Neuronal stem cell (in vitro differentiated cells): ENCODE measurements at regions not wholly inside any gene's neighbourhood (a gene's known extent, or its start where the extent isn't known, plus 50 kb on each side); places are given as distances from the start of the nearest gene placed in this dataset.

ENCODE experiments used
- DNase-seq: peaks from one replicate; pipeline ENCODE4 v3.0.0-alpha.2; 2013; ENCODE audit warnings: low spot score
- H2AFZ ChIP-seq: one replicate; pipeline ENCODE4 v1.6.1; 2013; ENCODE audit warnings: mild to moderate bottlenecking, low read length, inconsistent platforms
- H2AK5ac ChIP-seq: 2 replicates; pipeline ENCODE4 v1.6.1; 2013; ENCODE audit warnings: low read depth, mild to moderate bottlenecking, inconsistent platforms, low read length, moderate library complexity, mixed read lengths
- H2BK120ac ChIP-seq: 2 replicates; pipeline ENCODE4 v1.6.1; 2013; ENCODE audit warnings: low read depth, mild to moderate bottlenecking, inconsistent platforms, low read length, moderate library complexity, mixed read lengths
- H2BK12ac ChIP-seq: one replicate; pipeline ENCODE4 v1.6.1; 2013; ENCODE audit warnings: low read length, inconsistent platforms
- H2BK15ac ChIP-seq: 2 replicates; pipeline ENCODE4 v1.6.1; 2013; ENCODE audit warnings: mild to moderate bottlenecking, low read length, inconsistent platforms, mixed read lengths
- H2BK5ac ChIP-seq: one replicate; pipeline ENCODE4 v1.6.1; 2013; ENCODE audit warnings: inconsistent platforms, mild to moderate bottlenecking, low read length, moderate library complexity
- H3K14ac ChIP-seq: one replicate; pipeline ENCODE4 v1.6.1; 2013; ENCODE audit warnings: low read length, inconsistent platforms
- H3K18ac ChIP-seq: 2 replicates; pipeline ENCODE4 v1.6.1; 2013; ENCODE audit warnings: low read length, inconsistent platforms
- H3K23ac ChIP-seq: 2 replicates; pipeline ENCODE4 v1.6.1; 2013; ENCODE audit warnings: low read depth, mild to moderate bottlenecking, mixed read lengths, low read length, inconsistent platforms; ENCODE audit not compliant: poor library complexity
- H3K27ac ChIP-seq: replicated peaks from 3 replicates; pipeline ENCODE4 v1.5.1; 2013; ENCODE audit warnings: low read length, inconsistent platforms
- H3K27me3 ChIP-seq, 3 experiments: 2 replicates each; pipeline ENCODE4 v1.6.1; 2013; ENCODE audit warnings: low read length in 3 of 3, mild to moderate bottlenecking in 2 of 3, inconsistent platforms in 1 of 3, low read depth in 1 of 3, mixed read lengths in 1 of 3, moderate library complexity in 1 of 3; ENCODE audit not compliant: control insufficient read depth in 3 of 3, insufficient read depth in 3 of 3
- H3K36me3 ChIP-seq, 2 donors: replicated peaks in 1 of 2; 2 replicates each; pipeline ENCODE4 v1.6.1; 2013; ENCODE audit warnings: low read length in 2 of 2; ENCODE audit not compliant: control insufficient read depth in 2 of 2, insufficient read depth in 2 of 2
- H3K4ac ChIP-seq: 2 replicates; pipeline ENCODE4 v1.6.1; 2013; ENCODE audit warnings: inconsistent platforms, mild to moderate bottlenecking, low read length, moderate library complexity
- H3K4me1 ChIP-seq, 2 donors: 1 replicate in 1 of 2; 2 replicates in 1 of 2; pipeline ENCODE4 v1.6.1; 2013; ENCODE audit warnings: low read length in 2 of 2, low read depth in 1 of 2; ENCODE audit not compliant: control insufficient read depth in 2 of 2, insufficient read depth in 1 of 2
- H3K4me2 ChIP-seq: one replicate; pipeline ENCODE4 v1.6.1; 2013; ENCODE audit warnings: mild to moderate bottlenecking, low read length, inconsistent platforms; ENCODE audit not compliant: insufficient read depth, poor library complexity, severe bottlenecking
- H3K4me3 ChIP-seq, 2 donors: 2 replicates each; pipeline ENCODE4 v1.5.1; 2013; ENCODE audit warnings: low read length in 2 of 2, mild to moderate bottlenecking in 2 of 2, inconsistent platforms in 1 of 2, moderate library complexity in 1 of 2
- H3K79me1 ChIP-seq: one replicate; pipeline ENCODE4 v1.6.1; 2013; ENCODE audit warnings: low read depth, mild to moderate bottlenecking, inconsistent platforms, low read length, moderate library complexity
- H3K9ac ChIP-seq: one replicate; pipeline ENCODE4 v1.6.1; 2013; ENCODE audit warnings: mild to moderate bottlenecking, low read depth, low read length, inconsistent platforms; ENCODE audit not compliant: poor library complexity
- H3K9me3 ChIP-seq, 2 donors: replicated peaks in 1 of 2; 2 replicates each; pipeline versions ENCODE3 to v1.6.1; 2013; ENCODE audit warnings: low read length in 2 of 2, mild to moderate bottlenecking in 2 of 2, inconsistent platforms in 1 of 2, low read depth in 1 of 2, mixed read lengths in 1 of 2, moderate library complexity in 1 of 2; ENCODE audit not compliant: control insufficient read depth in 2 of 2, insufficient read depth in 1 of 2
- H4K8ac ChIP-seq: one replicate; pipeline ENCODE4 v1.6.1; 2013; ENCODE audit warnings: low read depth, mild to moderate bottlenecking, inconsistent platforms, low read length, moderate library complexity
- H4K91ac ChIP-seq: one replicate; pipeline ENCODE4 v1.6.1; 2013; ENCODE audit warnings: low read length, low read depth, mild to moderate bottlenecking, inconsistent platforms; ENCODE audit not compliant: poor library complexity
- WGBS, 2 donors: extraction: QIAGEN DNeasy Blood & Tissue Kit; methylation state at CpG; one replicate each; pipeline ENCODE4 v1.1.7; 2013; ENCODE audit warnings: missing lambda C conversion rate in 2 of 2, mixed read lengths in 1 of 2; ENCODE audit not compliant: insufficient read length in 2 of 2, insufficient replicate concordance in 1 of 2; ENCODE audit errors: extremely low coverage in 2 of 2; 5-methylcytosine and 5-hydroxymethylcytosine counted together

DNA sequence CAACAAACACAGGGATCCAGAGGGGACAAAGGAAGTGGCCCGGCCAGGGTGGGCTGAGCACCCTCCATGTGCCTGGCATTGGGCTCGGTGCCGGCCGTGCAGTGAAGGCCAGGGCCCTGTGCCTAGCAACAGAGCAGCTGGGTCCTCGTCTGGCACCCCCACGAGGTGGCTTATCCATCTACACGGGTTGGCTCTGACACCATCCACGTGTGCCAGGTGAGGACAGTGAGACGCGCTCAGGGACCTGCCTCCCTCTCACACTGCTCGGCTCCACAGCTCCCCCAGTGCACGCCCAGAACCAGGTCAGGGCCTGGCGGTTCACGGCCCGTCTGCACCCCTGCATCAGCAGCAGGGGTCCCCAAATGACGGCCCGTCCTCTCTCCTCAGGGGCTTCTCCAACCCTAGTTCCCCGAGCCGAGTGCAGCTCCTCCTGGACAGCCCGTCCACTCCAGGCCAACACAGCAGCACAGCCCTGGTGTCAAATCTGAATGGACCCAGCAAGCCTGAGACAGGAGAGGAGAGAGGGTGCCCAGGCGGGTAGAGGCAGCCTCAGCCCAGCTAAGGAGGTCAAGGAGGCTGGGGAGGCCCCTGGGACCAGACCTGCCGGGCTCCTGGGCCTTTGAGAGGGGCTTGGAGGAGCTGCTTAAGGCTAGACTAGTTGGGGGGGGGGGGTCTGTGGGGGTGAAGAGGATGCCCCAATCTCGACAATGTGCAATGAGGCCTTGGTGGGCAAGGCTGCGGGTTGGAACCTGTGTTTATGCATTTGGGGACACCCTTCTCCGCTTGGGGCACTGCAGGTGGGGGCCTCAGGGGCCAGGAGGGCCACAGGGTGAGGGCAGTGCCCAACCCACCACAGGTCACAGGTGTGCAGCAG is 113.6 kb downstream of the FAM53A start:
- Histone ChIP-seq H3K23ac (peak overlapping the region; percentile 82), H2BK15ac (peak overlapping the region; percentile 83), H3K9me3 (no peaks in the 10 kb centered on the region), H2AFZ (no peak overlapping the region), H3K4me1 (peaks cover 0 to 11% of the 10 kb centered on the region in 2 donors), H3K79me1 (peaks cover 2% of the 10 kb centered on the region), H3K9ac (peak overlapping the region; percentile 15), H2BK120ac (peak overlapping the region; percentile 5), H2BK12ac (peak overlapping the region; percentile 81), H3K27me3 (peaks cover 0 to 40% (median 0%) of the 10 kb centered on the region in 3 experiments), H3K4me3 (no peak overlapping the region), H2BK5ac (peak overlapping the region; percentile 71), H3K36me3 (peaks cover 0 to 3% of the 10 kb centered on the region in 2 donors), H4K91ac (no peak overlapping the region), H3K18ac (peak overlapping the region; percentile 85), H3K4me2 (no peak overlapping the region), H3K4ac (no peak overlapping the region), H4K8ac (no peak overlapping the region), H2AK5ac (peak overlapping the region; percentile 97), H3K14ac (peak overlapping the region; percentile 17), H3K27ac (no peak overlapping the region)
- no CpG with 5 or more reads among the region's 25 CpGs for WGBS, 2 donors
- no peak for DNase-seq

- no CpG with 5 or more reads among the region's 20 CpGs for WGBS, 2 donors
- H2BK5ac ChIP-seq: peak overlapping the region; percentile 71
- H3K23ac ChIP-seq: peak overlapping the region; percentile 31
- no peaks in the 10 kb centered on the region for H3K9me3 ChIP-seq
- peak overlapping the region; percentile 73 for H3K18ac ChIP-seq
- H2BK15ac ChIP-seq: no peak overlapping the region
- no peak overlapping the region for H2BK12ac ChIP-seq
- no peak overlapping the region for H3K9ac ChIP-seq
- peak overlapping the region; percentile 5 for H2BK120ac ChIP-seq
- H3K4me3 ChIP-seq: no peak overlapping the region
- H3K4ac ChIP-seq: no peak overlapping the region
- peak overlapping the region; percentile 77 for H2AK5ac ChIP-seq
- no peak overlapping the region for H3K27ac ChIP-seq
- H3K4me1 ChIP-seq: peaks cover 0 to 11% of the 10 kb centered on the region in 2 donors
- no peak overlapping the region for H2AFZ ChIP-seq
- H4K8ac ChIP-seq: no peak overlapping the region
- H3K36me3 ChIP-seq: no peaks in the 10 kb centered on the region
- peak overlapping the region; percentile 17 for H3K14ac ChIP-seq
- no peak overlapping the region for H3K4me2 ChIP-seq
- DNase-seq: no peak
- peaks cover 0 to 33% (median 0%) of the 10 kb centered on the region in 3 experiments for H3K27me3 ChIP-seq
- peaks cover 2% of the 10 kb centered on the region for H3K79me1 ChIP-seq
- no peak overlapping the region for H4K91ac ChIP-seq
Observed at GRCh38 chr4:1569461-1570151, 114.5 kb downstream of the FAM53A start.

GRCh38 chr4:1568855-1569460 is 115.2 kb downstream of the FAM53A start:
- no peak overlapping the region for H3K4ac ChIP-seq
- no peak overlapping the region for H3K27ac ChIP-seq
- no CpG with 5 or more reads among the region's 31 CpGs for WGBS, 2 donors
- peak overlapping the region; percentile 71 for H2BK5ac ChIP-seq
- peak overlapping the region; percentile 31 for H3K23ac ChIP-seq
- H3K14ac ChIP-seq: no peak overlapping the region
- H2AFZ ChIP-seq: no peak overlapping the region
- no peak overlapping the region for H3K4me3 ChIP-seq
- peaks cover 4% of the 10 kb centered on the region for H3K79me1 ChIP-seq
- peak overlapping the region; percentile 77 for H2AK5ac ChIP-seq
- no peak for DNase-seq
- H3K27me3 ChIP-seq: peaks cover 0 to 37% (median 0%) of the 10 kb centered on the region in 3 experiments
- H3K18ac ChIP-seq: peak overlapping the region; percentile 73
- H4K8ac ChIP-seq: no peak overlapping the region
- no peak overlapping the region for H2BK120ac ChIP-seq
- H3K9ac ChIP-seq: no peak overlapping the region
- no peak overlapping the region for H4K91ac ChIP-seq
- H2BK15ac ChIP-seq: no peak overlapping the region
- H2BK12ac ChIP-seq: peak overlapping the region; percentile 34
- no peaks in the 10 kb centered on the region for H3K9me3 ChIP-seq
- no peaks in the 10 kb centered on the region for H3K36me3 ChIP-seq
- H3K4me2 ChIP-seq: no peak overlapping the region
- peaks cover 0 to 11% of the 10 kb centered on the region in 2 donors for H3K4me1 ChIP-seq
